ENCODE measurements at regions not wholly inside any gene's neighbourhood (a gene's known extent, or its start where the extent isn't known, plus 50 kb on each side); places are given as distances from the start of the nearest gene placed in this dataset.
"Not testable (repeated sequence)": the region's sequence is repeated elsewhere in the genome, so short reads cannot be mapped to it uniquely, and the experiment has no call there.

DNA sequence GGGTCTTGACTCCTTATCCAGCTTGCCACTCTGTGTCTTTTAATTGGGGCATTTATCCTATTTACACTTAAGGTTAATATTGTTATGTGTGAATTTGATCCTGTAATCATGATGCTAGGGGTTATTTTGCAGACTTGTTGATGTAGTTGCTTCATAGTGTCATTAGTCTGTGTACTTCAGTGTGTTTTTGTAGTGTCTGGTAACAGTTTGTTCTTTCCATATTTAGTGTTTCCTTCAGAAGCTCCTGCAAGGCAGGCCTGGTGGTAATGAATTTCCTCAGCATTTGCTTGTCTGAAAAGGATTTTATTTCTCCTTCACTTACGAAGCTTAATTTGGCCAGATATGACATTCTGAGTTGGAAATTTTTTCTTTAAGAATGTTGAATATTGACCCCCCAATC, 276.0 kb upstream of the USP25 start:
- TF ChIP-seq, protein P1, sequence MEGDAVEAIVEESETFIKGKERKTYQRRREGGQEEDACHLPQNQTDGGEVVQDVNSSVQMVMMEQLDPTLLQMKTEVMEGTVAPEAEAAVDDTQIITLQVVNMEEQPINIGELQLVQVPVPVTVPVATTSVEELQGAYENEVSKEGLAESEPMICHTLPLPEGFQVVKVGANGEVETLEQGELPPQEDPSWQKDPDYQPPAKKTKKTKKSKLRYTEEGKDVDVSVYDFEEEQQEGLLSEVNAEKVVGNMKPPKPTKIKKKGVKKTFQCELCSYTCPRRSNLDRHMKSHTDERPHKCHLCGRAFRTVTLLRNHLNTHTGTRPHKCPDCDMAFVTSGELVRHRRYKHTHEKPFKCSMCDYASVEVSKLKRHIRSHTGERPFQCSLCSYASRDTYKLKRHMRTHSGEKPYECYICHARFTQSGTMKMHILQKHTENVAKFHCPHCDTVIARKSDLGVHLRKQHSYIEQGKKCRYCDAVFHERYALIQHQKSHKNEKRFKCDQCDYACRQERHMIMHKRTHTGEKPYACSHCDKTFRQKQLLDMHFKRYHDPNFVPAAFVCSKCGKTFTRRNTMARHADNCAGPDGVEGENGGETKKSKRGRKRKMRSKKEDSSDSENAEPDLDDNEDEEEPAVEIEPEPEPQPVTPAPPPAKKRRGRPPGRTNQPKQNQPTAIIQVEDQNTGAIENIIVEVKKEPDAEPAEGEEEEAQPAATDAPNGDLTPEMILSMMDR (IDR thresholded peaks at IDR 0.05), result not testable (repeated sequence)
- not testable (repeated sequence) for TF ChIP-seq POLR2A, POLR2AphosphoS5 (IDR thresholded peaks at IDR 0.05)
